Endothelial cell (in vitro differentiated cells): ENCODE measurements at regions not wholly inside any gene's neighbourhood (a gene's known extent, or its start where the extent isn't known, plus 50 kb on each side); places are given as distances from the start of the nearest gene placed in this dataset.

Source experiments
- DNase-seq: peaks from one replicate; pipeline ENCODE4 v3.0.0; 2021; ENCODE audit warnings: low spot score
- H3K27ac Mint-ChIP-seq: one replicate; pipeline ENCODE4 v1.8.0; 2021; ENCODE audit warnings: mixed read lengths, inconsistent platforms; ENCODE audit not compliant: unreplicated experiment
- H3K27me3 Mint-ChIP-seq: one replicate; pipeline ENCODE4 v1.8.0; 2021; ENCODE audit warnings: mild to moderate bottlenecking, moderate library complexity, mixed read lengths, inconsistent platforms; ENCODE audit not compliant: unreplicated experiment
- H3K36me3 Mint-ChIP-seq: one replicate; pipeline ENCODE4 v1.8.0; 2021; ENCODE audit warnings: mild to moderate bottlenecking, low read depth, mixed read lengths, inconsistent platforms; ENCODE audit not compliant: unreplicated experiment
- H3K4me1 Mint-ChIP-seq: one replicate; pipeline ENCODE4 v1.8.0; 2021; ENCODE audit warnings: mild to moderate bottlenecking, mixed read lengths, inconsistent platforms; ENCODE audit not compliant: unreplicated experiment
- H3K4me3 Mint-ChIP-seq: one replicate; pipeline ENCODE4 v1.8.0; 2021; ENCODE audit warnings: mild to moderate bottlenecking, mixed read lengths, inconsistent platforms; ENCODE audit not compliant: unreplicated experiment
- H3K9me3 Mint-ChIP-seq: one replicate; pipeline ENCODE4 v1.8.0; 2021; ENCODE audit warnings: mixed read lengths, inconsistent platforms; ENCODE audit not compliant: unreplicated experiment
- CTCF ChIP-seq: fragments of 200-600 bp; sonication (generic); IDR thresholded peaks from one replicate; pipeline ENCODE4 v1.5.0; 2021; ENCODE audit warnings: antibody characterized with exemption; ENCODE audit not compliant: unreplicated experiment

- Mint-ChIP-seq H3K4me1 (peaks cover 17% of the 10 kb centered on the region), H3K36me3 (no peaks in the 10 kb centered on the region), H3K9me3 (no peaks in the 10 kb centered on the region), H3K27me3 (no peaks in the 10 kb centered on the region), H3K27ac (no peak overlapping the region), H3K4me3 (no peak overlapping the region)
- DNase-seq = no peak
- TF ChIP-seq CTCF = no peak
Measured at GRCh38 chr1:166699613-166700012, 139.7 kb upstream of the POGK start.

GRCh38 chr1:166700696-166701095, 138.6 kb upstream of the POGK start:
- TF ChIP-seq CTCF = no peak
- H3K27ac Mint-ChIP-seq = no peak overlapping the region
- H3K36me3 Mint-ChIP-seq = no peaks in the 10 kb centered on the region
- peaks cover 22% of the 10 kb centered on the region for H3K4me1 Mint-ChIP-seq
- H3K9me3 Mint-ChIP-seq = no peaks in the 10 kb centered on the region
- no peak overlapping the region for H3K4me3 Mint-ChIP-seq
- no peaks in the 10 kb centered on the region for H3K27me3 Mint-ChIP-seq
- DNase-seq = no peak

- Mint-ChIP-seq H3K4me3 (no peak overlapping the region), H3K4me1 (peaks cover 24% of the 10 kb centered on the region), H3K27ac (no peak overlapping the region), H3K9me3 (no peaks in the 10 kb centered on the region), H3K27me3 (no peaks in the 10 kb centered on the region), H3K36me3 (no peaks in the 10 kb centered on the region)
- TF ChIP-seq CTCF = no peak
- DNase-seq = no peak
Measured at GRCh38 chr1:166701603-166702100, 137.6 kb upstream of the POGK start.

- H3K4me3 Mint-ChIP-seq = no peak overlapping the region
Measured at GRCh38 chr1:166703141-166703540, 136.1 kb upstream of the POGK start.

More at GRCh38 chr1:166703141-166703540, 136.1 kb upstream of the POGK start:
- Mint-ChIP-seq H3K9me3 (no peaks in the 10 kb centered on the region), H3K4me1 (peaks cover 24% of the 10 kb centered on the region), H3K27me3 (no peaks in the 10 kb centered on the region), H3K27ac (no peak overlapping the region), H3K36me3 (no peaks in the 10 kb centered on the region)
- DNase-seq = no peak
- no peak for TF ChIP-seq CTCF
